WTC11 (cell line): ENCODE measurements at regions not wholly inside any gene's neighbourhood (a gene's known extent, or its start where the extent isn't known, plus 50 kb on each side); places are given as distances from the start of the nearest gene placed in this dataset.

Source experiments
- ATAC-seq: fragments of 200-7000 bp; cut with Tn5 transposase; 2 replicates; pipeline ENCODE4 v1.10.0; 2021; ENCODE audit warnings: mild to moderate bottlenecking, moderate library complexity
- CTCF ChIA-PET: fragments of 300-600 bp; sonication (Branson Sonifier 250); formaldehyde crosslinking; loops from one replicate; lab custom pipeline; 2021; ENCODE audit warnings: antibody characterized with exemption; lab: Charles Lee
- POLR2A ChIA-PET: fragments of 350-600 bp; sonication (Branson Sonifier 250); formaldehyde crosslinking; loops from one replicate; lab custom pipeline; 2021; ENCODE audit warnings: antibody characterized with exemption; lab: Charles Lee
- DNase-seq: peaks from one replicate; pipeline ENCODE4 v3.0.0; 2021; ENCODE audit warnings: low spot score
- H3K27ac Mint-ChIP-seq: 2 replicates; pipeline ENCODE4 v1.8.0; 2021; ENCODE audit warnings: mixed read lengths
- H3K27me3 Mint-ChIP-seq: 2 replicates; pipeline ENCODE4 v1.8.0; 2021; ENCODE audit warnings: low read depth, mild to moderate bottlenecking, moderate library complexity, mixed read lengths
- H3K36me3 Mint-ChIP-seq: 2 replicates; pipeline ENCODE4 v1.8.0; 2021; ENCODE audit warnings: mixed read lengths
- H3K4me1 Mint-ChIP-seq: 2 replicates; pipeline ENCODE4 v1.8.0; 2022; ENCODE audit warnings: mixed read lengths
- H3K4me3 Mint-ChIP-seq: 2 replicates; pipeline ENCODE4 v1.8.0; 2021; ENCODE audit warnings: mild to moderate bottlenecking, moderate library complexity, mixed read lengths
- H3K9me3 Mint-ChIP-seq: 2 replicates; pipeline ENCODE4 v1.8.0; 2021; ENCODE audit warnings: mixed read lengths
- AFF4 ChIP-seq: sonication (generic); formaldehyde crosslinking; IDR thresholded peaks from 2 replicates; pipeline ENCODE4 v1.8.1; 2023; ENCODE audit warnings: mild to moderate bottlenecking, missing genetic modification reagents, borderline replicate concordance
- CTCF ChIP-seq: fragments of 200-600 bp; IDR thresholded peaks from 2 replicates; pipeline ENCODE4 v1.8.0; 2022; ENCODE audit warnings: antibody characterized with exemption
- FOXP1 ChIP-seq: sonication (generic); formaldehyde crosslinking; IDR thresholded peaks from 2 replicates; pipeline ENCODE4 v1.8.0; 2022; ENCODE audit warnings: missing genetic modification reagents, mild to moderate bottlenecking, moderate library complexity, borderline replicate concordance
- HMGXB4 ChIP-seq: sonication (generic); formaldehyde crosslinking; IDR thresholded peaks from 2 replicates; pipeline ENCODE4 v1.8.1; 2023; ENCODE audit warnings: mild to moderate bottlenecking, moderate library complexity, missing genetic modification reagents
- IRF1 ChIP-seq: sonication (generic); formaldehyde crosslinking; IDR thresholded peaks from 2 replicates; pipeline ENCODE4 v1.8.0; 2023; ENCODE audit warnings: missing genetic modification reagents
- JAZF1 ChIP-seq: fragments of 250-450 bp; sonication (Bioruptor Pico); IDR thresholded peaks from 2 replicates; pipeline ENCODE4 v1.9.0; 2021; ENCODE audit warnings: moderate library complexity, mild to moderate bottlenecking, inconsistent platforms
- MXD4 ChIP-seq: fragments of 250-450 bp; sonication (Bioruptor Pico); IDR thresholded peaks from 2 replicates; pipeline ENCODE4 v1.8.0; 2021; ENCODE audit warnings: mild to moderate bottlenecking, moderate library complexity, borderline replicate concordance
- NR1H2 ChIP-seq: sonication (generic); formaldehyde crosslinking; IDR thresholded peaks from 2 replicates; pipeline ENCODE4 v1.9.0; 2021; ENCODE audit warnings: mild to moderate bottlenecking, moderate library complexity, missing genetic modification reagents
- STAT6 ChIP-seq: sonication (generic); formaldehyde crosslinking; conservative IDR thresholded peaks from 2 replicates; pipeline ENCODE4 v1.8.1; 2023; ENCODE audit warnings: mild to moderate bottlenecking, low read depth, missing genetic modification reagents, moderate library complexity
- USF2 ChIP-seq: sonication (generic); formaldehyde crosslinking; IDR thresholded peaks from 2 replicates; pipeline ENCODE4 v1.8.1; 2023; ENCODE audit warnings: mild to moderate bottlenecking, missing genetic modification reagents, moderate library complexity
- ZSCAN18 ChIP-seq: fragments of 250-450 bp; sonication (Bioruptor Pico); IDR thresholded peaks from 2 replicates; pipeline ENCODE4 v2.1.2; 2022; ENCODE audit warnings: mild to moderate bottlenecking, moderate library complexity

- ATAC-seq: no peak
- CTCF ChIA-PET: interaction anchor here (1.8 kb wide), 1 partner anchor 24 kb away, joined by 5 read pairs; no protein-coding TSS in a partner anchor
- no peak overlapping the region for H3K4me3 Mint-ChIP-seq
Observed at GRCh38 chr9:27763831-27764230, 190.6 kb upstream of the C9orf72 start.

GRCh38 chr9:27765266-27766072 lies 192.2 kb upstream of the C9orf72 start:
- Mint-ChIP-seq H3K4me1 (peaks cover 39% of the 10 kb centered on the region), H3K9me3 (peaks cover 19% of the 10 kb centered on the region)
- TF ChIP-seq JAZF1: no peak
- no peak for TF ChIP-seq MXD4
- no peak for TF ChIP-seq HMGXB4 (CRISPR knock-in tag)
- TF ChIP-seq IRF1 (CRISPR knock-in tag): no peak
- TF ChIP-seq AFF4: no peak
- TF ChIP-seq STAT6: no peak

More at GRCh38 chr9:27763831-27764230, 190.6 kb upstream of the C9orf72 start:
- peaks cover 38% of the 10 kb centered on the region for H3K4me1 Mint-ChIP-seq
- H3K27me3 Mint-ChIP-seq: peaks cover 3% of the 10 kb centered on the region; the same call in 1 of the 2 replicates
- H3K36me3 Mint-ChIP-seq: peaks cover 7% of the 10 kb centered on the region
- no peak for DNase-seq
- TF ChIP-seq ZSCAN18 (no peak), USF2 (CRISPR knock-in tag) (no peak), NR1H2 (CRISPR knock-in tag) (no peak), FOXP1 (CRISPR knock-in tag) (no peak), CTCF (no peak)
- POLR2A ChIA-PET: no interaction called here
- H3K27ac Mint-ChIP-seq: no peak overlapping the region
- H3K9me3 Mint-ChIP-seq: peaks cover 13% of the 10 kb centered on the region

More at GRCh38 chr9:27765266-27766072, 192.2 kb upstream of the C9orf72 start:
- Mint-ChIP-seq H3K36me3 (peaks cover 12% of the 10 kb centered on the region), H3K27me3 (peaks cover 3% of the 10 kb centered on the region; the same call in 1 of the 2 replicates), H3K27ac (no peak overlapping the region), H3K4me3 (no peak overlapping the region)
- no peak for ATAC-seq
- POLR2A ChIA-PET: no interaction called here
- no peak for DNase-seq
- CTCF ChIA-PET: interaction anchor here (0.9 kb wide), 1 partner anchor 22 kb away, joined by 4 read pairs; no protein-coding TSS in a partner anchor
